ENCODE measurements at regions not wholly inside any gene's neighbourhood (a gene's known extent, or its start where the extent isn't known, plus 50 kb on each side); places are given as distances from the start of the nearest gene placed in this dataset.
"Not testable (repeated sequence)": the region's sequence is repeated elsewhere in the genome, so short reads cannot be mapped to it uniquely, and the experiment has no call there.

DNA sequence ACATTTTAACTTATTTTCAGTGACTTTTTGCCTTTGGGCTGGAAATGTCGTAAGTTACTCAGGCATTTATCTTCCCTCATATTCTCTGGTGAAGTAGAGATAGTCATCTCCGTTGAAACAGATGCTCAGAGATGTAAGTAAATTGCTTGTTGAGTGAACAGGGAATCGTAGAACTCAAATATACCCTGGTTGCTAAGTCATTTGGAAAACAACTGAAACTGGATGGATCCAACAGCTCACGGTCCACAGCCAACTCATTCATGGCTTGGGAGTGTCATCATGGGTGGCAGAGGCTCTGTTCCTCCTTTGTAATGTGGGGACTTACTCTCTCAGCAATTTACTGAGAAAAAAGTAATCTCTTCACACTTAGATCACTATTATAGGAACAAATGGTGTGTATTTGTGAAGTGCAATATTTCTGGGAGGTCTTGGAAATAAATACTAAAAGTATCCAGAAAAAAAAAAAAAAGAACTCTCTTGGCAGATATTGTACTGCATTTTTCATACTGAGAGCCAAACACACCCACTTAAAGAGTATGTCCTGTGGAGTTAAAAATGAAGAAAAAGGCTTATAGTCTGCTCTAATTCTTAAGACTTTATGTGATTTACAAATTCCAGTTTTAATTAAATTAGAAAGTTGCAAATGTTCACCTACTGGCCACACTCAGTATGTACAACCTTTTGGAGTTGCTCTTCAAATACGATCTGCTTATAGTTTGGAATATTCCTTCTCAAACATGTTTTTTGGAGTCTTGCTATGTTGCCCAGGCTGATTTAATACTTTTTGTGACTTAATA, 107.4 kb downstream of the LEPR start:
- no peak for DNase-seq

DNA sequence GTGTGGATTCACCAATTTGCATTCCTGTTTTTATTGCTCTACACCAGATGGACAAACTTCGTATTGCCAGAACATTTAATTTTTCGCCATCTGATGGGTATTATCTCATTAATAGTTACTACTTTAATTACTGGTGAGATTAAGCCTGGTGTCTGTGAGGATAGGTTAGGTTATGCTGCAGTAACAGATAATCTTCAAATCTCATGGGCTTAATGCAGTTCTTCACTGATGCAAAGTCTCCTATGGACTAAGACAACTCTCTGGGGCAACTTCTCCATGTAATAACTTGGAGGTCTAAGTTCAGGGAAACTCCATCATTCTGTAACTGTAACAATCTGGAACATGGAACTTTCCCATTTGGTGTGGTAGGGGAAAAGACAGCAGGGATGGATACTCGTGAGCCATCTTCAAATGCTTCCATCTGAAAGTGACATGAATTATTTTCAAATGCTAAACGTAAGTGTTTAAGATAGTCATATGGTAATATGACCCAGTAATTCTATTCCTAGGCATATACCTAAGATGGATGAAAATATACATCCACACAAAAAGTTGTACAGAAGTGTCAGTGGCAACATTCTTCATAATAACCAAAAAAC, 111.6 kb downstream of the LEPR start:
- DNase-seq: no peak

DNA sequence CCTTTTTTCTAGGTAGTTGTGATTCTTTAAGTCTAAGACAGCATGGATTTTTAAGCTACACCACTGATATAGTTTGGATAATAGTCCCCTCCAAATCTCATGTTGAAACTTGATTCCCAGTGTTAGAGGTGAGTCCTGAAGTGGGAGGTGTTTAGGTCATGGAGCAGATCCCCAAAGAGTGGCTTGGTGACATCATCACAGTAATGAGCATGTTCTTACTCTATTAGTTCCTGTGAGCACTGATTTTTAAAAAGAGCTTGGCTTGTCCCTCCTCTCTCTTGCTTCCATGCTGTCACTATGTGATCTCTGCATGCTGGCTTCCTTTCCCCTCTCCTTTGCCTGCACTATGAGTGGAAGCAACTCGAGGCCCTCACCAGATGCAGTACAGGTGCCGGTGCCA, 115.5 kb downstream of the LEPR start:
- DNase-seq: no peak

DNA sequence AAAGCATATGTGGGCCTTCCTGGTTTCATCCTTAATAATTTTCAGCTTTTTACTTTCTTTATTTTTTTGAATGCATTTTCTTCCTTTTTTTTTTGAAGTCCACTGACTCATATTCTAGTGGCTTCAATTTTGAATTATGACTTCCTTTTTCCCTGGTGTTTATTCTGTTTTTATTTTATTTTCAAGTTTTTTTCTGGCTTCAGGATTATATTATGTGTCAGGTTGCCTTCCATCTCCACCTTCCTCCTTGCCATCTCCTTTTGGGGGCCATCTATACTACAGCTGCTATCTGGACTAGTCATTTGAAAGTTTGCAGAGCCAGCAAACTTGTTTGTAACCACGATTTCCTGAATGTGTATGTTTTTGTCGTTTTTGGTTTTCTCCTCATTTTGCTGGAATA, 117.6 kb downstream of the LEPR start:
- DNase-seq: no peak

DNA sequence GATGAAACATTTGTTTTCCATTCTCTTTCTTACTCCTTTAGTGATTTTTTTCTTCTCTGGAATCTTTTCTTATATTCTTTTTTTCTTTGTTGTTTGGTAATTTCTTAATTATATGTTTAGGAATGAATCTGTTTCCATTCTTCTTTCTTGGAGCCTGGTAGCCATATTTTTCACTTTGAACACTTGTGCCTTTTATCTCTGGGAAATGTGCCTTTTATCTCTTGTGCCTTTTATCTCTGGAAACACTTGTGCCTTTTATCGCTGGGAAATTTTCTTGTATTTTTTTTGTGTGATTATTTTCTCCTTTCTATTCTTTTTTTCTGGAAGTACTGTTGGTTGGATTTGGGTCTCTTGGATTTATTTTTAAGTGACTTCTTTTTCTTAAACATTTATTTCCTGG, 118.2 kb downstream of the LEPR start:
- no peak for DNase-seq

DNA sequence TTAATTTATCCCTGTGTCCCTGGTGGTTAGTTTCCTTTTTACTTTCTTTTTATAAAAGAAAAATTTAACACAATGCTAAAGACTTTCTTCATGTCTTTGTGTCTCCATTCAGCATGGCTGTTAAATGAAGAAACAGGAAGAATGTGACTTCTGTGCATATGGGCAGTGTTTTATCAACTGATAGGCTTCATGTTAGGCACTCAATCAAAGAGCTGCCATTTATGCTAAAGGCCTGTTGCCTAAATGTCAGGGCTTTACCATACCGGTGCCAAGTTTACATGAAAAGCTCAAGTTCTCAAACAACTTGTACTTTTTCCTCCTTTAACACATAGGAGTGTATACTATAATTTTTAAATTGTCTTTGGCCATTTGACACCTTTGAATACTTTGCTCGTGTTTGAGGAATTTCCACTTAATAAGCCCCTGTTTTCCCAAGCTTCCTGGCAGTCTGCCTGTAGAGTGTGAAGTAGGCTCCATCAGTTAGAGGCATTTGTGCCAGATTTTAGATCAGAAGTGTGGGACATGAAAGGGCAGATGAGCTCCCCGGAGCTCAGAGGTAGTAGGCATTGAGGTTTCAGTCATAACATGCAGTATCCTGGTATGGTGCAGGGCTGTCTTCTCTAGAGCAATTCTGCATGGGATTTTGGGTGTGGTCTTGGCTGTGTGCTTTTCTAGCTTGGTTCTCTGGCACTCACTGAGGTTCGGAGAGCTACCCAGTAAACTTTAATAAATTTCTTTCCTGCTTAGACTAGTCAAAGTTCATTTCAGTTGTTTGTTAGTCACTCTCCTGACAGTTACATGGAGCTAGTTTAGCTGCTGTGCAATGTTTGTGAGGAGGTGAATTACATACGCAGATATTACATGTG, 119.0 kb downstream of the LEPR start:
- DNase-seq: no peak

DNA sequence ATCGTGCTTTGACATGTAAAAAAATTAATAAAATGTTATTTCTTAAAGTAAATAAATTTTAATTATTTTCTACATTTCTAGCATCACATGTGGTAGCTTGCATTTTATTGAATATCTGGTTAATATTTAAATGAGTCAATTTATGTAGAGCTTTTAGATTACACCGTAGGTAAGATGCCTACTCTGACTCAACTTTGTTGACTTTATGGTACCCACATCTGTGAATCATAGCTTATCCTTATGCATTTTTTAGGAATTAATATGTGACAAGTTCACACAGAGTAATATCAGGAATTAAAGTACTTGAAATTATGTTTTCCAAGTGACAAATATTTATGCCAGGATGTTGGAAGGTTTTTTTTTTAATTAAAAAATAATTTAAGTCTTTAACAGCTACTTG, 120.7 kb downstream of the LEPR start:
- no peak for DNase-seq

DNA sequence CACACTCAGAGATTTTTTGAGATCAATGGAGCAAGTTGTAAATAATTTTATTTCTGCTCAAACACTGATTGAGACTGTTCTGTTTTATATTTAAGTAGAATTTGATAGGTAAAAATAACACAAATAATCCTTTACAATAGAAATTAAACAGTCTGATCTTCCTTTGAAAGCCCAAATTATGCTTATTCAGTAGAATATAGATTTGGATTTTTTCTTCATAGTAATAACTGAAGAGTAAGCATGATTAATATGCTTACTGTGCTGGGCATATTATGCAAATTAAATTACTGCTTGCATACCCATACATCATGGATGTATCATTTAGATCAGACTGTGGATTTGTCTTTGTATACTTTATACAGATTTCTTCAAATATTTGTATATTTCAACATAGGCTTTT, 121.4 kb downstream of the LEPR start:
- no peak for DNase-seq

DNA sequence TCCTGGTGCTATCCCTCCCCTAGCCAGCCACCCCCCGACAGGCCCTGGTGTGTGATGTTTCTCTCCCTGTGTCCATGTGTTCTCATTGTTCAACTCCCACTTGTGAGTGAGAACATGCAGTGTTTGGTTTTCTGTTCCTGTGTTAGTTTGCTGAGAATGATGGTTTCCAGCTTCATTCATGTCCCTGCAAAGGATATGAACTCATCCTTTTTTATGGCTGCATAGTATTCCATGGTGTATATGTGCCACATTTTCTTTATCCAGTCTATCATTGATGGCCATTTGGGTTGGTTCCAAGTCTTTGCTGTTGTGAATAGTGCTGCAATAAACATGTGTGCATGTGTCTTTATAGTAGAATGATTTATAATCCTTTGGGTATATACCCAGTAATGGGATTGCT, 122.1 kb downstream of the LEPR start:
- not testable (repeated sequence) for DNase-seq

DNA sequence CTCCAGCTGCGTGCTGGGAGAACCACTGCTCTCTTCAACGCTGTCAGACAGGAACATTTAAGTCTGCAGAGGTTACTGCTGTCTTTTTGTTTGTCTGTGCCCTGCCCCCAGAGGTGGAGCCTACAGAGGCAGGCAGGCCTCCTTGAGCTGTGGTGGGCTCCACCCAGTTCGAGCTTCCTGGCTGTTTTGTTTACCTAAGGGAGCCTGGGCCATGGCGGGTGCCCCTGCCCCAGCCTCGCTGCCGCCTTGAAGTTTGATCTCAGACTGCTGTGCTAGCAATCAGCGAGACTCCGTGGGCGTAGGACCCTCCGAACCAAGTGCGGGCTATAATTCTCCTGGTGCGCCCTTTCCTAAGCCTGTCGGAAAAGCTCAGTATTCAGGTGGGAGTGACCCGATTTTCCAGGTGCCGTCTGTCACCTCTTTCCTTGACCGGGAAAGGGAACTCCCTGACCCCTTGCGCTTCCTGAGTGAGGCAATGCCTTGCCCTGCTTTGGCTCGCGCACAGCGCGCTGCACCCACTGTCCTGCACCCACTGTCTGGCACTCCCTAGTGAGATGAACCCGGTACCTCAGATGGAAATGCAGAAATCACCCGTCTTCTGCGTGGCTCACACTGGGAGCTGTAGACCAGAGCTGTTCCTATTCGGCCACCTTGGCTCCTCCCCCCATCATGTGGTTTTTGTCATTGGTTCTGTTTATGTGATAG, 130.0 kb downstream of the LEPR start:
- DNase-seq: not testable (repeated sequence)

DNA sequence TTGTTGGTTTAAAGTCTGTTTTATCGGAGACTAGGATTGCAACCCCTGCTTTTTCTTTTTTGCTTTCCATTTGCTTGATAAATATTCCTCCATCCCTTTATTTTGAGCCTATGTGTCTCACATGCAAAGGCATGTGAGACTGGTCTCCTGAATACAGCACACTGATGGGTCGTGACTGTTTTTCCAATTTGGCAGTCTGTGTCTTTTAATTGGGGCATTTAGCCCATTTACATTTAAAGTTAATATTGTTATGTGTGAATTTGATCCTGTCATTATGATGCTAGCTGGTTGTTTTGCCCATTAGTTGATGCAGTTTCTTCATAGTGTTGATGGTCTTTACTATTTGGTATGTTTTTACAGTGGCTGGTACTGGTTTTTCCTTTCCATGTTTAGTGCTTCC, 132.0 kb downstream of the LEPR start:
- DNase-seq: not testable (repeated sequence)

DNA sequence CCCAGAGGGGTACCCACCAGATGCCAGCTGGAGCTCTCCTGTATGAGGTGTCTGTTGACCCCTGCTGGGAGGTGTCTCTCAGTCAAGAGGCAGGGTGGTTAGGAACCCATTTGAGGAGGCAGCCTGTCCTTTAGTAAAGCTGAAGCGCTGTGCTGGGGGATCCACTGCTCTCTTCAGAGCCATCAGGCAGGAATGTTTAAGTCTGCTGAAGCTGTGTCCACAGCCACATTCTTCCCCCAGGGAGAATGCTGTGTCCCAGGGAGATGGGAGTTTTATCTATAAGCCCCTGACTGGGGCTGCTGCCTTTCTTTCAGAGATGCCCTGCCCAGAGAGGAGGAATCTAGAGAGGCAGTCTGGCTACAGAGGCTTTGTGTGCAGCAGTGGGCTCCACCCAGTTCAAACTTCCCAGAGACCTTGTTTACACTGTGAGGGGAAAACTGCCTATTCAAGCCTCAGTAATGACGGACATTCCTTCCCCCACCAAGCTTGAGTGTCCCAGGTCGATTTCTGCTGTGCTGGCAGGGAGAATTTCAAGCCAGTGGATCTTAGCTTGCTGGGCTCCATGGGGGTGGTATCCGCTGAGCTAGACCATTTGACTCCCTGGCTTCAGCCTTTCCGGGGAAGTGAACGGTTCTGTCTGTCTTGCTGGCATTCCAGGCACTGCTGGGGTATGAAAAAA, 133.8 kb downstream of the LEPR start:
- not testable (repeated sequence) for DNase-seq

DNA sequence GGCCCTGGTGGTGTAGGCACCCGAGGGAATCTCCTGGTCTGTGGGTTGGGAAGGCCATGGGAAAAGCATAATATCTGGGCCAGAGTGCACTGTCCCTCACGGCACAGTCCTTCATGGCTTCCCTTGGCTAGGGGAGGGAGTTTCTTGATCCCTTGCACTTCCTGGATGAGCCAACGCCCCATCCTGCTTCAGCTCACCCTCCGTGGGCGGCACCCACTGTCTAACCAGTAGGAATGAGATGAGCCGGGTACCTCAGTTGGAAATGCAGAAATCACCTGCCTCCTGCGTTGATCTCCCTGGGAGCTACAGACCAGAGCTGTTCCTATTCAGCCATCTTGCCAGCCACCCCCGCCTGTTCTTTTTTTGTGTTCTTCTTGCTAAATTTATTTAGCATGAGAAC, 134.4 kb downstream of the LEPR start:
- DNase-seq: no peak

DNA sequence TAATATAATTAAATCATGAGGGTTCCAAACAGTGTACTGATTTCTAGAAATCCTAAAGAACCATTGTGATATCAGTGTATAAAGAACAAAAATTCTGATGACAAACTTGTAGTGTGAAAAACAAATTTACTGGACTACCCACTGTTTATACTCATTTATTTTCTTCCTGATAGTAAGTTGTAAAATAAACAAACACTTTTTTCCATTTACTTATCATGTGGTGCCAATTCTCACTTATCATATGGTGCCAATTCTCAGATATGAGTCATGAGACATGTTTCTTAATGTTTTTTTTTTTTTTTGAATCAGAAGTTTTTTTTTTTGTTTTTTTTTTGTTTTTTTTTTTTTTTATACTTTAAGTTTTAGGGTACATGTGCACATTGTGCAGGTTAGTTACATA, 137.7 kb downstream of the LEPR start:
- DNase-seq: no peak

DNA sequence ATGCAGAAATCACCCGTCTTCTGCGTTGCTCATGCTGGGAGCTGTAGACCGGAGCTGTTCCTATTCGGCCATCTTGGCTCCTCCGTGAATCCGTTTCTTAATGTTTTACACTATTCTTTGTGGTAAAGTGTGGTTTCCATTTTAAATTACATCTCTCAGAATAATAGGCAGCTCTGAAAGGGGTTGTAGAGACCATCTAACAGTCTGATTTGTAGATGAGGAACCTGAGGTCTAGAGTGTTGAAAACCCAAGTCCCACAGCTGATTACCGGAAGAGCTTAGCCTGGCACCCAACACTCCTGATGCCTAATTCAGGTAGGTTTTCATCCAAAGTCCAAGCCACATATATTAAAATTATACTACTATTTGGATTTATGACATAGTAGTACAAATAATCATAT, 144.0 kb downstream of the LEPR start:
- DNase-seq: no peak

DNA sequence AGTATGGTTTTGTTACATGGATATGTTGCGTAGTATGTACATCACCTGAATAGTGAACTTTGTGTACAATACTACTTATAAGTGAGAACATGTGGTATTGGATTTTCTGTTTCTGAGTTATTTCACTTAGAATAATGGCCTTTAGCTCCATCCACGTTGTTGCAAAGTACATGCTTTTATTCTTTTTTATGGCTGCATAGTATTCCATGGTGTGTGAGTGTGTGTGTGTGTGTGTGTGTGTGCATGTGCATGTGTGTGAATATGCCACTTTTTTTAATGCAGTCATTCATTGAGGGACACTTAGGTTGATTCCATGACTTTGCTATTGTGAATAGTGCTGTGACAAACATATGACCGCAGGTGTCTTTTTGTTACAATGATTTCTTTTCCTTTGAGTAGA, 147.8 kb downstream of the LEPR start:
- DNase-seq: no peak

DNA sequence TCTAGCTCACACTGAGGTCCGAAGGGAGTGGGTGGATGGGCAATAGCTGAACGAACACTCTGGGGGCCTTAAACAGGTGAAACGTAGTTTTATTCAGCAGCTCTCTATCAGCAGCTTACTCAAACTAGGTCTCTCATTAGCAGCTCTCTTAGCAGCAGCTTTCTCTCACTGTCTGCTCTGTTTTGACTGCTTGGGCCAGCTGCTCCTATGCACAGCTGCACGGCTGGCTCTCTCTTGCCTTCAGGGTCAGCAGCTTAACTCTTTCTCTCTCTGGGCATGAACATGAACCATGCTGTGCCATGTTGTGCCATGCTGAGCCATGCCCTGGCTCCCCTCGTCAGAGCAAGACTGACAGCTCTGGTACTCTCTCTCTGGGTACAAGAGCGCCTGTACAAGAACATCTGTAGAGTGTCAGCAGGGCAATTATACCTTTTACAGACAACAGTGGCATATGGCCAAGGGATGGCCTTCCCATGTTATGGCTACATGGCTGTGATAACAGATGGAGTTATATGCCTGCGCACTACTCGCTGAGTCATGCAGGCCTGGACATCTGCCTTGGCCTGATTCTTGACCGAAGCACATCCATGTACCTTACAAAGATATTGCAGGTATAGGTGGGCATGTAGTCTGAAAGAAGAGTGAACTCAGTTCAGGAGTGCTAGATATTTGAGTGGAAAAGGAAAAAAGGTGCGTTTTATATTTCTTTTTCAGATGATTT, 152.4 kb downstream of the LEPR start:
- DNase-seq: no peak

DNA sequence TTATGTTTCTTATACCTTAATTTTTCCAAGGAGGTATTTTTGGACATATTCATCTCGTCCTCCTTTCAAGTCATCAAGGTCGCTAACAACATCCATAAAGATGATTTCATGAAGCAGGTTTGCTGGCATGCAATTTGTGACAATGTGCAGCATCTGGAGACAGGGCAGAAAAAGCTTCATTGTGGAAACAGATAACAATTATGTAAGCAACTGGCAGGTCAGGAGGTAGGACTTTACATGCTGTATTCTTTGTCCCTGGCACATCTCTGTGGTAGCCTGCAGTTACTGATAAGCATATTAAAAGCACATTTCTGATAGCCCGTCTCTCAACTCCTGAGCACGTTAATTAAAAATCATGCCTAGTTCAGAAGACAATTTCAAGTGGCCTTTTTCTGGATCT, 156.8 kb downstream of the LEPR start:
- no peak for DNase-seq

DNA sequence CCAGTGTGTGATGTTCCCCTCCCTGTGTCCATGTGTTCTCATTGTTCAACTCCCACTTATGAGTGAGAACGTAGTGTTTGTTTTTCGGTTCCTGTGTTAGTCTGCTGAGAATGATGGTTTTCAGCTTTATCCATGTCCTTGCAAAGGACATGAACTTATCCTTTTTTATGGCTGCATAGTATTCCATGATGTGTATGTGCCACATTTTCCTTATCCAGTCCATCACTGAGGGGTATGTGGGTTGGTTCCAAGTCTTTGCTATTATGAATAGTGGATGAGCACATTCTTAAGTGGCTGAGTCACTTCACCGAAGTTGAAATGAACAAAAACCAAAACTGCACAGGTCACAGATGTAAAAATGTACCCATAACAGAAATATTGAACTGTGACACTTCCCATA, 157.5 kb downstream of the LEPR start:
- not testable (repeated sequence) for DNase-seq

DNA sequence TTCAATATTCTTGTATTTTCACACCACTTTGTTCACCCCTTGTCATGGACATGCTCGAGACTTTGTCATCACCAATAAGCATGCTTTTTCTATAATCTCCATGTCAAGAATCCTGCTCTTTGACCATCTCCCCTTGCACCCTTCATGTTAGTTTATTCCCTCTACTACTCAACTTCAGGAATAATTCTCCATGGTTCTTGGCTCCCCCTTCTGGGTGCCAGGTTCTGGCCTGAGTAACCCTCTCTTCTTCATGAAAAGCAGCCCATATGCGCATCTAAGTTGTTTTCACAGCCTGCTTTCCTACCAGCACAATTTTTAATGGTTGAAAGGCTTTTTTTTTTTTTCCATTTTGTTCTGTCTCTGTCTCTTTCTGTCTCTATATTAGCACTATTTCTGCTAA, 160.7 kb downstream of the LEPR start:
- no peak for DNase-seq

DNA sequence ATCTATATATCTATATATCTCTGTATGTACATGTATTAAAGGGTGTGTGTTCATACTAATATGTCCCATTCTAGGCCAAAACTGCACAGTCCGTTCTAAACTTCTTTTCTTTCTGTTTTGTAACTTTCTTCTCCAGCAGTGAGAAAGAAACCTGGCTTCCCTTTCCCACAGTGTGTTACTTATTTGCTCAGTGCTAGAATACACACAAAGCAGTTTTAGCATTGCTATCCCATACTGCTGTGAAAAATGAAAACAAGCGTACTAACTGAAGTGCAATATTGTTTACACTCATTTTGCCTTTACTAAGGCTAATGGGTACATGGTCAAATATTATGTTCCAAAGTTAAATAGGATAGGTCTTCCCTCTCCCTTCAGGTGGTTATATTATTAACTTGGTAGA, 163.9 kb downstream of the LEPR start:
- no peak for DNase-seq

DNA sequence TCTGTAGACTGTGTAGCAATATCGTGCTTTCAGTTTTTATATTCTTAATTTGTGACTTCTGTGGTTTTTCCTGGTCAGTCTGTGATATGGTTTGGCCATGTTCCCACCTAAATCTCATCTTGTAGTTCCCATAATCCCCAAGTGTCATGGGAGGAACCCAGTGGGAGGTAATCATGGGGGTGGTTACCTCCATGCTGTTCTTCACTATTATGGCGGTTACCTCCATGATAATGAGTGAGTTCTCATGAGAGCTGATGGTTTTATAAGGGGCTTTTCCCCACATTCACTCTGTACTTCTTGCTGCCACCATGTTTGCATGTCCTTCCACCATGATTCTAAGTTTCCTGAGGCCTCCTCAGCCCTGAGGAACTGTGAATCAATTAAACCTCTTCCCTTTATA, 169.8 kb downstream of the LEPR start:
- DNase-seq: no peak

All from NCI-H2171 (cell line).